ENCODE measurements at regions not wholly inside any gene's neighbourhood (a gene's known extent, or its start where the extent isn't known, plus 50 kb on each side); places are given as distances from the start of the nearest gene placed in this dataset.

GRCh38 chr1:55814967-55815366 lies 599.8 kb upstream of the USP24 start:
- TF ChIP-seq CTCF (IDR thresholded peaks at IDR 0.05), result no peak
- no peak overlapping the region for H3K4me3 ChIP-seq (ENCODE audit: low read length)
- H3K36me3 ChIP-seq (ENCODE audit: control insufficient read depth, insufficient read depth, low read length), result no peaks in the 10 kb centered on the region
- H3K27me3 ChIP-seq (ENCODE audit: control insufficient read depth, insufficient read depth, low read length), result no peaks in the 10 kb centered on the region
- intact Hi-C loops (cut with micrococcal nuclease), result no loop called here
- Mint-ChIP-seq H3K4me1 (no peaks in the 10 kb centered on the region), H3K27ac (no peak overlapping the region), H3K36me3 (no peaks in the 10 kb centered on the region), H3K4me3 (no peak overlapping the region), H3K9me3 (no peaks in the 10 kb centered on the region), H3K27me3 (ENCODE audit: low read depth in 2 of 2) (peaks cover 0 to 6% of the 10 kb centered on the region in 2 donors)
- H3K27ac ChIP-seq (ENCODE audit: low read length), result no peak overlapping the region
- ATAC-seq, result no peak
- H3K4me1 ChIP-seq (ENCODE audit: control insufficient read depth, insufficient read depth, low read length), result no peaks in the 10 kb centered on the region
- WGBS (ENCODE audit: insufficient coverage), result 100% methylated on average over 1 of the region's 1 CpG
- H3K9me3 ChIP-seq (ENCODE audit: control insufficient read depth, insufficient read depth, low read length), result no peaks in the 10 kb centered on the region
- no peak for DNase-seq

- Histone ChIP-seq H3K4me1 (ENCODE audit: control insufficient read depth, insufficient read depth, low read length) (no peaks in the 10 kb centered on the region), H3K36me3 (ENCODE audit: control insufficient read depth, insufficient read depth, low read length) (no peaks in the 10 kb centered on the region), H3K27me3 (ENCODE audit: control insufficient read depth, insufficient read depth, low read length) (no peaks in the 10 kb centered on the region), H3K9me3 (ENCODE audit: control insufficient read depth, insufficient read depth, low read length) (no peaks in the 10 kb centered on the region), H3K27ac (ENCODE audit: low read length) (no peak overlapping the region), H3K4me3 (ENCODE audit: low read length) (no peak overlapping the region)
- no peak for DNase-seq
- no peak for ATAC-seq
- TF ChIP-seq CTCF (IDR thresholded peaks at IDR 0.05), result no peak
- Mint-ChIP-seq H3K9me3 (peaks cover 0 to 2% of the 10 kb centered on the region in 2 donors), H3K27ac (no peak overlapping the region), H3K4me1 (no peaks in the 10 kb centered on the region), H3K36me3 (no peaks in the 10 kb centered on the region), H3K4me3 (no peak overlapping the region), H3K27me3 (ENCODE audit: low read depth in 2 of 2) (peaks cover 0 to 9% of the 10 kb centered on the region in 2 donors)
- intact Hi-C loops (cut with micrococcal nuclease), result no loop called here
- 91% methylated on average over 3 of the region's 3 CpGs for WGBS (ENCODE audit: insufficient coverage)
These were observed 598.5 kb upstream of the USP24 start for GRCh38 chr1:55813618-55814017.

GRCh38 chr1:55812281-55812680 lies 597.1 kb upstream of the USP24 start:
- Mint-ChIP-seq H3K27ac (no peak overlapping the region), H3K4me1 (no peaks in the 10 kb centered on the region), H3K27me3 (ENCODE audit: low read depth in 2 of 2) (peaks cover 0 to 9% of the 10 kb centered on the region in 2 donors), H3K4me3 (no peak overlapping the region), H3K36me3 (peaks cover 6% of the 10 kb centered on the region), H3K9me3 (peaks cover 2% of the 10 kb centered on the region in 2 donors)
- Histone ChIP-seq H3K4me3 (ENCODE audit: low read length) (no peak overlapping the region), H3K4me1 (ENCODE audit: control insufficient read depth, insufficient read depth, low read length) (no peaks in the 10 kb centered on the region), H3K36me3 (ENCODE audit: control insufficient read depth, insufficient read depth, low read length) (no peaks in the 10 kb centered on the region), H3K9me3 (ENCODE audit: control insufficient read depth, insufficient read depth, low read length) (peaks cover under 1% of the 10 kb centered on the region), H3K27ac (ENCODE audit: low read length) (no peak overlapping the region), H3K27me3 (ENCODE audit: control insufficient read depth, insufficient read depth, low read length) (no peaks in the 10 kb centered on the region)
- intact Hi-C loops (cut with micrococcal nuclease), result no loop called here
- no peak for DNase-seq
- TF ChIP-seq CTCF (IDR thresholded peaks at IDR 0.05), result no peak
- ATAC-seq, result no peak

GRCh38 chr1:55808263-55808662 lies 593.1 kb upstream of the USP24 start:
- H3K4me1 ChIP-seq (ENCODE audit: control insufficient read depth, insufficient read depth, low read length), result no peaks in the 10 kb centered on the region
- H3K9me3 ChIP-seq (ENCODE audit: control insufficient read depth, insufficient read depth, low read length), result peaks cover 4% of the 10 kb centered on the region
- no peak for TF ChIP-seq CTCF (IDR thresholded peaks at IDR 0.05)
- Mint-ChIP-seq H3K36me3 (peaks cover 6% of the 10 kb centered on the region), H3K4me3 (no peak overlapping the region), H3K4me1 (no peaks in the 10 kb centered on the region), H3K27me3 (ENCODE audit: low read depth in 2 of 2) (peaks cover 8 to 13% of the 10 kb centered on the region in 2 donors), H3K27ac (no peak overlapping the region), H3K9me3 (peaks cover 5 to 7% of the 10 kb centered on the region in 2 donors)
- no peaks in the 10 kb centered on the region for H3K27me3 ChIP-seq (ENCODE audit: control insufficient read depth, insufficient read depth, low read length)
- no CpG with 5 or more reads among the region's 1 CpG for WGBS (ENCODE audit: insufficient coverage)
- H3K36me3 ChIP-seq (ENCODE audit: control insufficient read depth, insufficient read depth, low read length), result no peaks in the 10 kb centered on the region
- intact Hi-C loops (cut with micrococcal nuclease), result no loop called here
- ATAC-seq (no peak), DNase-seq (no peak)
- no peak overlapping the region for H3K4me3 ChIP-seq (ENCODE audit: low read length)
- H3K27ac ChIP-seq (ENCODE audit: low read length), result no peak overlapping the region
